ENCODE measurements at regions not wholly inside any gene's neighbourhood (a gene's known extent, or its start where the extent isn't known, plus 50 kb on each side); places are given as distances from the start of the nearest gene placed in this dataset.
A peak's percentile ranks its signal among the peaks of the same experiment; 100 is the strongest.

GRCh38 chr4:128591482-128591881 is 218.0 kb upstream of the JADE1 start:
- H3K27me3 ChIP-seq = no peaks in the 10 kb centered on the region
- 81% methylated on average over 9 of the region's 9 CpGs for WGBS, 2 donors
- H3K36me3 ChIP-seq = no peaks in the 10 kb centered on the region
- H3K4me3 ChIP-seq = no peak overlapping the region
- peaks cover 0 to 20% (median 6%) of the 10 kb centered on the region in 9 donors for H3K4me1 ChIP-seq
- peak overlapping the region in 2 of 10 donors; percentile 25 to 56 for H3K27ac ChIP-seq
- DNase-seq = no peak
- no peak for TF ChIP-seq CTCF (IDR thresholded peaks at IDR 0.05)
- ATAC-seq = peak in 1 of 8 donors; percentile 20
- intact Hi-C loops (cut with DNase I) = no loop called here
- peaks cover 0 to 7% (median 0%) of the 10 kb centered on the region in 11 donors for H3K9me3 ChIP-seq

- peak in 1 of 2 donors; percentile 34 for DNase-seq
- WGBS, 2 donors = 47 to 54% methylated on average over 3 of the region's 3 CpGs
- no peaks in the 10 kb centered on the region for H3K27me3 ChIP-seq
- peak overlapping the region in 8 of 10 donors; percentile 2 to 56 (median 40) for H3K27ac ChIP-seq
- peaks cover 0 to 20% (median 6%) of the 10 kb centered on the region in 9 donors for H3K4me1 ChIP-seq
- peaks cover 0 to 7% (median 0%) of the 10 kb centered on the region in 11 donors for H3K9me3 ChIP-seq
- no peak overlapping the region for H3K4me3 ChIP-seq
- no peak for TF ChIP-seq CTCF (IDR thresholded peaks at IDR 0.05)
- H3K36me3 ChIP-seq = no peaks in the 10 kb centered on the region
- ATAC-seq = peak; percentile 70 to 95 (median 87)
- intact Hi-C loops (cut with DNase I) = no loop called here
These were observed 218.7 kb upstream of the JADE1 start for GRCh38 chr4:128590773-128591172.

- Histone ChIP-seq H3K4me3 (no peak overlapping the region), H3K27ac (peak overlapping the region in 7 of 10 donors; percentile 2 to 56 (median 44)), H3K27me3 (no peaks in the 10 kb centered on the region), H3K36me3 (no peaks in the 10 kb centered on the region), H3K9me3 (peaks cover 0 to 7% (median 0%) of the 10 kb centered on the region in 11 donors), H3K4me1 (peaks cover 0 to 20% (median 6%) of the 10 kb centered on the region in 9 donors)
- 56 to 68% methylated on average over 9 of the region's 9 CpGs for WGBS, 2 donors
- intact Hi-C loops (cut with DNase I) = no loop called here
- DNase-seq (no peak), ATAC-seq (peak in 5 of 8 donors; percentile 24 to 77 (median 55))
- TF ChIP-seq CTCF (IDR thresholded peaks at IDR 0.05) = no peak
These were observed 219.3 kb upstream of the JADE1 start for GRCh38 chr4:128590034-128590740.

- peaks cover 0 to 7% (median 0%) of the 10 kb centered on the region in 11 donors for H3K9me3 ChIP-seq
- ATAC-seq (no peak), DNase-seq (no peak)
- H3K27ac ChIP-seq = no peak overlapping the region
- intact Hi-C loops (cut with DNase I) = no loop called here
- no peaks in the 10 kb centered on the region for H3K27me3 ChIP-seq
- 87 to 89% methylated on average over 4 of the region's 4 CpGs for WGBS, 2 donors
- H3K4me1 ChIP-seq = peaks cover 0 to 23% (median 8%) of the 10 kb centered on the region in 9 donors
- no peak for TF ChIP-seq CTCF (IDR thresholded peaks at IDR 0.05)
- no peaks in the 10 kb centered on the region for H3K36me3 ChIP-seq
- no peak overlapping the region for H3K4me3 ChIP-seq
These were observed 220.0 kb upstream of the JADE1 start for GRCh38 chr4:128589384-128589965.

All from heart right ventricle (tissue), 16 donors.